GM13976 (cell line): ENCODE measurements at regions not wholly inside any gene's neighbourhood (a gene's known extent, or its start where the extent isn't known, plus 50 kb on each side); places are given as distances from the start of the nearest gene placed in this dataset.
"Not testable (repeated sequence)": the region's sequence is repeated elsewhere in the genome, so short reads cannot be mapped to it uniquely, and the experiment has no call there.

ENCODE experiments used
- DNase-seq: peaks from one replicate; pipeline ENCODE4 v3.0.0; 2012; ENCODE audit warnings: low spot score
- CTCF ChIP-seq: IDR thresholded peaks from 2 replicates; pipeline ENCODE4 v1.5.1; 2012; ENCODE audit warnings: borderline replicate concordance, mild to moderate bottlenecking; ENCODE audit not compliant: insufficient read depth; ENCODE audit errors: extremely low read depth, missing control alignments, control extremely low read depth
- in situ Hi-C: fragments of 300-500 bp; cut with MboI; formaldehyde crosslinking; loops from one replicate; pipeline ENCODE4 v1.12.0; 2022; ENCODE audit warnings: low sequenced_read_pairs, mixed read lengths, inconsistent platforms; ENCODE audit not compliant: unreplicated experiment

GRCh38 chr4:111066887-111067286 lies 444.0 kb upstream of the PITX2 start:
- in situ Hi-C loops = no loop called here
- DNase-seq = no peak
- no peak for TF ChIP-seq CTCF

GRCh38 chr4:111068883-111069282 lies 446.0 kb upstream of the PITX2 start:
- no peak for TF ChIP-seq CTCF
- in situ Hi-C loops = no loop called here
- no peak for DNase-seq

- in situ Hi-C loops = no loop called here
- DNase-seq = no peak
- no peak for TF ChIP-seq CTCF
These were observed 447.5 kb upstream of the PITX2 start for GRCh38 chr4:111070390-111070789.

- in situ Hi-C loops = no loop called here
- DNase-seq = no peak
- no peak for TF ChIP-seq CTCF
These were observed 451.7 kb upstream of the PITX2 start for GRCh38 chr4:111074523-111075114.

GRCh38 chr4:111076299-111076698 lies 453.4 kb upstream of the PITX2 start:
- DNase-seq, in situ Hi-C loops: not testable (repeated sequence)

GRCh38 chr4:111108153-111108552 lies 485.3 kb upstream of the PITX2 start:
- in situ Hi-C loops = no loop called here
- TF ChIP-seq CTCF = no peak
- DNase-seq = no peak

GRCh38 chr4:111113591-111113990 lies 490.7 kb upstream of the PITX2 start:
- no peak for DNase-seq
- in situ Hi-C loops = no loop called here

More at GRCh38 chr4:111113591-111113990, 490.7 kb upstream of the PITX2 start:
- TF ChIP-seq CTCF = no peak
